ENCODE measurements at regions not wholly inside any gene's neighbourhood (a gene's known extent, or its start where the extent isn't known, plus 50 kb on each side); places are given as distances from the start of the nearest gene placed in this dataset.

GRCh38 chr21:43278766-43279577 lies 110.2 kb downstream of the CRYAA start:
- no peak overlapping the region for H3K4me3 ChIP-seq (ENCODE audit: low read length)
- H3K4me1 ChIP-seq (ENCODE audit: control insufficient read depth, low read depth, low read length), result peaks cover 14% of the 10 kb centered on the region
- H3K9ac ChIP-seq (ENCODE audit: low read length), result no peak overlapping the region
- H3K36me3 ChIP-seq (ENCODE audit: control insufficient read depth, low read depth, low read length), result no peaks in the 10 kb centered on the region
- peaks cover 20% of the 10 kb centered on the region for H3K27me3 ChIP-seq (ENCODE audit: control insufficient read depth, insufficient read depth, low read length)
- no peak overlapping the region for H3K27ac ChIP-seq (ENCODE audit: low read length)
- no peaks in the 10 kb centered on the region for H3K9me3 ChIP-seq (ENCODE audit: control insufficient read depth, low read depth, low read length)

GRCh38 chr21:43278359-43278758 lies 109.6 kb downstream of the CRYAA start:
- H3K36me3 ChIP-seq (ENCODE audit: control insufficient read depth, low read depth, low read length), result no peaks in the 10 kb centered on the region
- no peak overlapping the region for H3K9ac ChIP-seq (ENCODE audit: low read length)
- H3K9me3 ChIP-seq (ENCODE audit: control insufficient read depth, low read depth, low read length), result no peaks in the 10 kb centered on the region
- H3K27me3 ChIP-seq (ENCODE audit: control insufficient read depth, insufficient read depth, low read length), result peaks cover 20% of the 10 kb centered on the region
- H3K4me3 ChIP-seq (ENCODE audit: low read length), result peak overlapping the region; percentile 23
- H3K4me1 ChIP-seq (ENCODE audit: control insufficient read depth, low read depth, low read length), result peaks cover 14% of the 10 kb centered on the region
- no peak overlapping the region for H3K27ac ChIP-seq (ENCODE audit: low read length)

GRCh38 chr21:43277481-43278351 lies 108.9 kb downstream of the CRYAA start:
- no peaks in the 10 kb centered on the region for H3K9me3 ChIP-seq (ENCODE audit: control insufficient read depth, low read depth, low read length)
- H3K36me3 ChIP-seq (ENCODE audit: control insufficient read depth, low read depth, low read length), result no peaks in the 10 kb centered on the region
- H3K4me1 ChIP-seq (ENCODE audit: control insufficient read depth, low read depth, low read length), result peaks cover 14% of the 10 kb centered on the region
- peaks cover 20% of the 10 kb centered on the region for H3K27me3 ChIP-seq (ENCODE audit: control insufficient read depth, insufficient read depth, low read length)
- H3K9ac ChIP-seq (ENCODE audit: low read length), result no peak overlapping the region
- H3K4me3 ChIP-seq (ENCODE audit: low read length), result peak overlapping the region; percentile 23
- H3K27ac ChIP-seq (ENCODE audit: low read length), result no peak overlapping the region

GRCh38 chr21:43276811-43277210 lies 108.0 kb downstream of the CRYAA start:
- Histone ChIP-seq H3K9ac (ENCODE audit: low read length) (no peak overlapping the region), H3K4me3 (ENCODE audit: low read length) (no peak overlapping the region), H3K27ac (ENCODE audit: low read length) (no peak overlapping the region), H3K36me3 (ENCODE audit: control insufficient read depth, low read depth, low read length) (no peaks in the 10 kb centered on the region), H3K9me3 (ENCODE audit: control insufficient read depth, low read depth, low read length) (no peaks in the 10 kb centered on the region), H3K27me3 (ENCODE audit: control insufficient read depth, insufficient read depth, low read length) (peaks cover 20% of the 10 kb centered on the region), H3K4me1 (ENCODE audit: control insufficient read depth, low read depth, low read length) (peaks cover 14% of the 10 kb centered on the region)

- Histone ChIP-seq H3K9ac (ENCODE audit: low read length) (no peak overlapping the region), H3K4me1 (ENCODE audit: control insufficient read depth, low read depth, low read length) (peaks cover 14% of the 10 kb centered on the region), H3K27ac (ENCODE audit: low read length) (no peak overlapping the region)
Observed at GRCh38 chr21:43275421-43276211, 106.8 kb downstream of the CRYAA start.

GRCh38 chr21:43274946-43275310 lies 106.1 kb downstream of the CRYAA start:
- Histone ChIP-seq H3K4me1 (ENCODE audit: control insufficient read depth, low read depth, low read length) (peaks cover 14% of the 10 kb centered on the region), H3K27me3 (ENCODE audit: control insufficient read depth, insufficient read depth, low read length) (peaks cover 20% of the 10 kb centered on the region), H3K36me3 (ENCODE audit: control insufficient read depth, low read depth, low read length) (no peaks in the 10 kb centered on the region), H3K27ac (ENCODE audit: low read length) (no peak overlapping the region), H3K4me3 (ENCODE audit: low read length) (no peak overlapping the region), H3K9ac (ENCODE audit: low read length) (no peak overlapping the region), H3K9me3 (ENCODE audit: control insufficient read depth, low read depth, low read length) (no peaks in the 10 kb centered on the region)

More at GRCh38 chr21:43275421-43276211, 106.8 kb downstream of the CRYAA start:
- Histone ChIP-seq H3K27me3 (ENCODE audit: control insufficient read depth, insufficient read depth, low read length) (peaks cover 20% of the 10 kb centered on the region), H3K9me3 (ENCODE audit: control insufficient read depth, low read depth, low read length) (no peaks in the 10 kb centered on the region), H3K36me3 (ENCODE audit: control insufficient read depth, low read depth, low read length) (no peaks in the 10 kb centered on the region), H3K4me3 (ENCODE audit: low read length) (no peak overlapping the region)

- peaks cover 14% of the 10 kb centered on the region for H3K4me1 ChIP-seq (ENCODE audit: control insufficient read depth, low read depth, low read length)
- peaks cover 19% of the 10 kb centered on the region for H3K27me3 ChIP-seq (ENCODE audit: control insufficient read depth, insufficient read depth, low read length)
- H3K4me3 ChIP-seq (ENCODE audit: low read length), result no peak overlapping the region
- no peaks in the 10 kb centered on the region for H3K36me3 ChIP-seq (ENCODE audit: control insufficient read depth, low read depth, low read length)
- H3K27ac ChIP-seq (ENCODE audit: low read length), result no peak overlapping the region
- no peaks in the 10 kb centered on the region for H3K9me3 ChIP-seq (ENCODE audit: control insufficient read depth, low read depth, low read length)
- H3K9ac ChIP-seq (ENCODE audit: low read length), result no peak overlapping the region
Observed at GRCh38 chr21:43274022-43274945, 105.5 kb downstream of the CRYAA start.

- H3K36me3 ChIP-seq (ENCODE audit: control insufficient read depth, low read depth, low read length), result no peaks in the 10 kb centered on the region
- no peak overlapping the region for H3K27ac ChIP-seq (ENCODE audit: low read length)
- no peak overlapping the region for H3K9ac ChIP-seq (ENCODE audit: low read length)
- no peaks in the 10 kb centered on the region for H3K9me3 ChIP-seq (ENCODE audit: control insufficient read depth, low read depth, low read length)
- peaks cover 13% of the 10 kb centered on the region for H3K27me3 ChIP-seq (ENCODE audit: control insufficient read depth, insufficient read depth, low read length)
- peaks cover 14% of the 10 kb centered on the region for H3K4me1 ChIP-seq (ENCODE audit: control insufficient read depth, low read depth, low read length)
- H3K4me3 ChIP-seq (ENCODE audit: low read length), result no peak overlapping the region
Observed at GRCh38 chr21:43273708-43274021, 104.9 kb downstream of the CRYAA start.

GRCh38 chr21:43273016-43273707 lies 104.4 kb downstream of the CRYAA start:
- Histone ChIP-seq H3K27ac (ENCODE audit: low read length) (no peak overlapping the region), H3K4me1 (ENCODE audit: control insufficient read depth, low read depth, low read length) (peaks cover 14% of the 10 kb centered on the region)

GRCh38 chr21:43272591-43272990 lies 103.8 kb downstream of the CRYAA start:
- Histone ChIP-seq H3K27ac (ENCODE audit: low read length) (no peak overlapping the region), H3K36me3 (ENCODE audit: control insufficient read depth, low read depth, low read length) (no peaks in the 10 kb centered on the region), H3K4me1 (ENCODE audit: control insufficient read depth, low read depth, low read length) (peaks cover 9% of the 10 kb centered on the region), H3K27me3 (ENCODE audit: control insufficient read depth, insufficient read depth, low read length) (peaks cover 11% of the 10 kb centered on the region), H3K4me3 (ENCODE audit: low read length) (no peak overlapping the region), H3K9me3 (ENCODE audit: control insufficient read depth, low read depth, low read length) (no peaks in the 10 kb centered on the region), H3K9ac (ENCODE audit: low read length) (no peak overlapping the region)

More at GRCh38 chr21:43273016-43273707, 104.4 kb downstream of the CRYAA start:
- no peak overlapping the region for H3K9ac ChIP-seq (ENCODE audit: low read length)
- no peak overlapping the region for H3K4me3 ChIP-seq (ENCODE audit: low read length)
- no peaks in the 10 kb centered on the region for H3K36me3 ChIP-seq (ENCODE audit: control insufficient read depth, low read depth, low read length)
- no peaks in the 10 kb centered on the region for H3K9me3 ChIP-seq (ENCODE audit: control insufficient read depth, low read depth, low read length)
- peaks cover 11% of the 10 kb centered on the region for H3K27me3 ChIP-seq (ENCODE audit: control insufficient read depth, insufficient read depth, low read length)

Measured in iPS-18a (cell line).